H1 (cell line): ENCODE measurements at regions not wholly inside any gene's neighbourhood (a gene's known extent, or its start where the extent isn't known, plus 50 kb on each side); places are given as distances from the start of the nearest gene placed in this dataset.

Experiments used
- CTCF ChIA-PET: fragments of 300-600 bp; sonication (Branson Sonifier 250); formaldehyde crosslinking; loops from one replicate; lab custom pipeline; 2021; ENCODE audit not compliant: partially characterized antibody; lab: Charles Lee
- POLR2A ChIA-PET: fragments of 300-600 bp; sonication (Branson Sonifier 250); formaldehyde crosslinking; loops from one replicate; lab custom pipeline; 2021; ENCODE audit warnings: inconsistent platforms; ENCODE audit not compliant: partially characterized antibody; lab: Charles Lee
- DNase-seq, 2 experiments: peaks; one replicate each; pipeline versions ENCODE4 v3.0.0 to v3.0.0-alpha.2; 2010 to 2022; ENCODE audit warnings: low spot score in 2 of 2, low read depth in 1 of 2, mixed read lengths in 1 of 2
- FAIRE-seq: peaks from 2 replicates; lab custom pipeline; 2011; peaks lifted over from hg19 to GRCh38; lab: Jason Lieb, UNC
- H2AFZ ChIP-seq: 2 replicates; pipeline ENCODE4 v1.8.1; 2012; ENCODE audit warnings: low read length, inconsistent platforms
- H2AK5ac ChIP-seq: 2 replicates; pipeline ENCODE4 v1.6.1; 2013; ENCODE audit warnings: low read depth, low read length
- H2BK120ac ChIP-seq: replicated peaks from 2 replicates; pipeline ENCODE3; 2013; ENCODE audit warnings: low read depth, low read length, inconsistent platforms
- H2BK12ac ChIP-seq: 2 replicates; pipeline ENCODE4 v1.6.1; 2013; ENCODE audit warnings: low read depth, low read length
- H2BK15ac ChIP-seq: 2 replicates; pipeline ENCODE4 v1.6.1; 2013; ENCODE audit warnings: low read length
- H2BK20ac ChIP-seq: 2 replicates; pipeline ENCODE4 v1.6.1; 2013; ENCODE audit warnings: low read length
- H2BK5ac ChIP-seq: 2 replicates; pipeline ENCODE4 v1.6.1; 2013; ENCODE audit warnings: low read depth, low read length
- H3K14ac ChIP-seq: 2 replicates; pipeline ENCODE4 v1.6.1; 2013; ENCODE audit warnings: inconsistent platforms; ENCODE audit not compliant: insufficient read length
- H3K18ac ChIP-seq: 2 replicates; pipeline ENCODE4 v1.6.1; 2013; ENCODE audit warnings: low read length; ENCODE audit errors: extremely low read depth
- H3K23ac ChIP-seq: 2 replicates; pipeline ENCODE4 v1.6.1; 2013; ENCODE audit warnings: inconsistent platforms; ENCODE audit not compliant: insufficient read length
- H3K23me2 ChIP-seq: 2 replicates; pipeline ENCODE4 v1.6.1; 2013; ENCODE audit warnings: low read depth, low read length
- H3K27ac ChIP-seq: 2 replicates; pipeline ENCODE4 v1.6.1; 2011; ENCODE audit warnings: low read depth, low read length, inconsistent platforms
- H3K27me3 ChIP-seq, 4 experiments: replicated peaks in 1 of 4; 1 replicate in 1 of 4; 2 replicates in 3 of 4; pipeline versions ENCODE4 v1.6.1 to v1.8.1; 2011 to 2013; ENCODE audit warnings: low read length in 3 of 4, mild to moderate bottlenecking in 3 of 4, inconsistent platforms in 2 of 4, mixed read lengths in 2 of 4, moderate library complexity in 1 of 4; ENCODE audit not compliant: control insufficient read depth in 3 of 4, insufficient read depth in 3 of 4; ENCODE audit errors: extremely low read depth in 1 of 4
- H3K36me3 ChIP-seq, 4 experiments: 2 replicates each; pipeline versions ENCODE4 v1.6.1 to v1.8.1; 2011 to 2013; ENCODE audit warnings: mild to moderate bottlenecking in 4 of 4, low read length in 3 of 4, moderate library complexity in 2 of 4, control low read depth in 1 of 4, inconsistent platforms in 1 of 4; ENCODE audit not compliant: insufficient read depth in 4 of 4, control insufficient read depth in 2 of 4
- H3K4ac ChIP-seq: replicated peaks from 2 replicates; pipeline ENCODE3; 2013; ENCODE audit warnings: low read length, low read depth, mixed read lengths, inconsistent platforms; ENCODE audit not compliant: insufficient read length
- H3K4me1 ChIP-seq, 4 experiments: replicated peaks in 1 of 4; 1 replicate in 1 of 4; 2 replicates in 3 of 4; pipeline versions ENCODE4 v1.6.1 to v1.8.1; 2011 to 2013; ENCODE audit warnings: low read length in 3 of 4, inconsistent platforms in 2 of 4, mixed read lengths in 1 of 4; ENCODE audit not compliant: insufficient read depth in 4 of 4, control insufficient read depth in 3 of 4
- H3K4me2 ChIP-seq, 2 experiments: 2 replicates each; pipeline versions ENCODE4 v1.6.1 to v1.8.1; 2011 to 2013; ENCODE audit warnings: low read depth in 2 of 2, low read length in 2 of 2, control low read depth in 1 of 2, inconsistent platforms in 1 of 2, mild to moderate bottlenecking in 1 of 2; ENCODE audit not compliant: insufficient read depth in 1 of 2
- H3K4me3 ChIP-seq, 4 experiments: fragments of 200-600, 300-600 bp in 1 of 4; sonication (generic), shearing (Covaris generic), sonication (Bioruptor Twin) in 1 of 4; 2 replicates each; pipeline versions ENCODE4 v1.5.1 to v1.8.1; 2011 to 2016; ENCODE audit warnings: low read length in 4 of 4, low read depth in 3 of 4, control low read depth in 2 of 4, inconsistent platforms in 2 of 4, mild to moderate bottlenecking in 2 of 4, mixed read lengths in 1 of 4, moderate library complexity in 1 of 4; ENCODE audit not compliant: insufficient read depth in 2 of 4; ENCODE audit errors: extremely low read depth in 1 of 4
- H3K56ac ChIP-seq: replicated peaks from 2 replicates; pipeline ENCODE3; 2013; ENCODE audit warnings: low read depth, mild to moderate bottlenecking, mixed read lengths, low read length, inconsistent platforms; ENCODE audit not compliant: insufficient read length
- H3K79me1 ChIP-seq: 2 replicates; pipeline ENCODE4 v1.6.1; 2013; ENCODE audit warnings: low read depth, low read length, control low read depth
- H3K79me2 ChIP-seq, 2 experiments: 2 replicates each; pipeline versions ENCODE4 v1.6.1 to v1.8.1; 2012 to 2013; ENCODE audit warnings: low read length in 2 of 2, mild to moderate bottlenecking in 2 of 2, inconsistent platforms in 1 of 2; ENCODE audit not compliant: insufficient read depth in 2 of 2, control insufficient read depth in 1 of 2
- H3K9ac ChIP-seq, 4 experiments: replicated peaks in 1 of 4; 1 replicate in 1 of 4; 2 replicates in 3 of 4; pipeline versions ENCODE4 v1.6.1 to v1.8.1; 2011 to 2013; ENCODE audit warnings: low read depth in 3 of 4, low read length in 3 of 4, control low read depth in 2 of 4, mild to moderate bottlenecking in 2 of 4, moderate library complexity in 2 of 4, inconsistent platforms in 1 of 4; ENCODE audit errors: extremely low read depth in 1 of 4
- H3K9me3 ChIP-seq, 2 experiments: 2 replicates each; pipeline versions ENCODE4 v1.6.1 to v1.8.1; 2012 to 2013; ENCODE audit warnings: mild to moderate bottlenecking in 2 of 2, moderate library complexity in 2 of 2, control low read depth in 1 of 2, inconsistent platforms in 1 of 2, low read depth in 1 of 2, low read length in 1 of 2, mixed read lengths in 1 of 2; ENCODE audit not compliant: insufficient read depth in 2 of 2
- H4K20me1 ChIP-seq, 2 experiments: replicated peaks in 1 of 2; 2 replicates each; pipeline versions ENCODE3 to v1.8.1; 2011 to 2013; ENCODE audit warnings: inconsistent platforms in 2 of 2, low read length in 2 of 2, mild to moderate bottlenecking in 1 of 2; ENCODE audit not compliant: insufficient read depth in 2 of 2, control insufficient read depth in 1 of 2
- H4K5ac ChIP-seq: 2 replicates; pipeline ENCODE4 v1.6.1; 2013; ENCODE audit warnings: low read length, low read depth, mixed read lengths, inconsistent platforms; ENCODE audit not compliant: insufficient read length
- H4K8ac ChIP-seq: 2 replicates; pipeline ENCODE4 v1.8.0; 2013; ENCODE audit warnings: mild to moderate bottlenecking, moderate library complexity, low read length, inconsistent platforms; ENCODE audit not compliant: insufficient read depth; ENCODE audit errors: extremely low read depth
- H4K91ac ChIP-seq: replicated peaks from 2 replicates; pipeline ENCODE3; 2013; ENCODE audit warnings: low read length, mixed read lengths, inconsistent platforms; ENCODE audit not compliant: insufficient read length
- ASH2L ChIP-seq: fragments of 200-600, 300-600 bp; sonication (generic); IDR thresholded peaks from one replicate; pipeline ENCODE4 v1.7.1; 2017; ENCODE audit warnings: low read length
- BACH1 ChIP-seq: IDR thresholded peaks from 2 replicates; pipeline ENCODE4 v1.6.1; 2012; ENCODE audit warnings: low read length, improper control_type of control experiment
- BCL11A ChIP-seq, 2 experiments: IDR thresholded peaks; one replicate each; pipeline ENCODE4 v1.6.1; 2011; ENCODE audit warnings: low read depth in 2 of 2, low read length in 2 of 2, mild to moderate bottlenecking in 2 of 2
- EP300 ChIP-seq, 2 experiments: IDR thresholded peaks; 1 replicate in 1 of 2; 2 replicates in 1 of 2; pipeline ENCODE4 v1.6.1; 2011 to 2012; ENCODE audit warnings: low read depth in 2 of 2, low read length in 2 of 2, mild to moderate bottlenecking in 2 of 2, borderline replicate concordance in 1 of 2, inconsistent platforms in 1 of 2, moderate library complexity in 1 of 2
- JUND ChIP-seq: IDR thresholded peaks from 2 replicates; pipeline ENCODE4 v1.6.1; 2011; ENCODE audit warnings: mild to moderate bottlenecking, improper control_type of control experiment, low read length
- KDM5A ChIP-seq: fragments of 200-600 bp; IDR thresholded peaks from 2 replicates; pipeline ENCODE4 v1.7.1; 2012; ENCODE audit warnings: mild to moderate bottlenecking, low read length, inconsistent platforms, mixed read lengths
- MAFK ChIP-seq: IDR thresholded peaks from 2 replicates; pipeline ENCODE4 v1.6.1; 2012; ENCODE audit warnings: low read depth, mild to moderate bottlenecking, improper control_type of control experiment, low read length
- NANOG ChIP-seq: IDR thresholded peaks from 2 replicates; pipeline ENCODE4 v1.6.1; 2011; ENCODE audit warnings: low read length, low read depth, mild to moderate bottlenecking, inconsistent platforms; ENCODE audit not compliant: insufficient read depth, poor library complexity, severe bottlenecking
- RXRA ChIP-seq: IDR thresholded peaks from 2 replicates; pipeline ENCODE4 v1.6.1; 2011; ENCODE audit warnings: low read depth, mild to moderate bottlenecking, low read length, moderate library complexity; ENCODE audit not compliant: insufficient read depth
- SP4 ChIP-seq: IDR thresholded peaks from 2 replicates; pipeline ENCODE4 v1.6.1; 2012; ENCODE audit warnings: low read length, inconsistent platforms
- ZNF274 ChIP-seq: IDR thresholded peaks from 2 replicates; pipeline ENCODE4 v1.7.0; 2012; ENCODE audit warnings: low read length, borderline replicate concordance; ENCODE audit errors: extremely low read depth
- WGBS, 2 experiments: shearing (Covaris generic) in 1 of 2; methylation state at CpG; one replicate each; pipeline versions ENCODE4 v1.1.6 to v1.1.7; 2013 to 2015; ENCODE audit warnings: low lambda C conversion rate in 2 of 2, mixed read lengths in 2 of 2, inconsistent platforms in 1 of 2, low coverage in 1 of 2, missing lambda C conversion rate in 1 of 2; ENCODE audit not compliant: insufficient replicate concordance in 2 of 2, insufficient coverage in 1 of 2, insufficient read length in 1 of 2; ENCODE audit errors: extremely low coverage in 1 of 2, missing lambda C conversion rate in 1 of 2; 5-methylcytosine and 5-hydroxymethylcytosine counted together
- TF ChIP-seq, protein P1 (sequence below): IDR thresholded peaks from 2 replicates; pipeline ENCODE4 v1.6.1; 2011; ENCODE audit warnings: low read depth, mild to moderate bottlenecking, low read length; ENCODE audit not compliant: insufficient read depth
- TF ChIP-seq, protein P2 (sequence below): IDR thresholded peaks from 2 replicates; pipeline ENCODE4 v1.6.1; 2012; ENCODE audit warnings: low read length, inconsistent platforms

DNA sequence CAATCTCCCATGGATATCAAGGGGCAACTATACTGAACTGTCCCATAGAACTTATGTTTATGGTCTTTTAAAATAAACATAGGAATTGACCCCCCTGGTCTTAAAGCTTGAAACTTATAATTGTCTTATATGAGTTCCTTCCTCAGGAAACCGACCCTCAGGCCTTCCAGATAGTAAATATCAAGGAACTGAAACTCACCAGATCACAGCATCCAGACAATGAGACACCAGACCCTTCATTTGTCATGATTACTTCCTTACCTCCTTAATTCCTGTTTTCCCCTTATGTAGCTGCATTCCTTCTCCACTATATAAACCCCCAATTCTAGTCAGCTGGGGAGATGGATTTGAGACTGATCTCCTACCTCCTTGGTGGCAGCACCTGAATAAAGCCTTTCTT, 94.8 kb upstream of the GRPR start:
- H4K20me1 ChIP-seq = no peaks in the 10 kb centered on the region
- no peaks in the 10 kb centered on the region for H3K79me1 ChIP-seq
- FAIRE-seq (no peak), DNase-seq (no peak)
- H2BK12ac ChIP-seq = no peak overlapping the region
- no peak overlapping the region for H4K91ac ChIP-seq
- ChIA-PET CTCF (no interaction called here), POLR2A (interaction anchor here (0.9 to 1.1 kb wide), 2 partner anchors 10 to 22 kb away, joined by 3 to 4 read pairs; no protein-coding TSS in a partner anchor)
- H3K27me3 ChIP-seq = no peaks in the 10 kb centered on the region
- H2BK120ac ChIP-seq = no peak overlapping the region
- no peak overlapping the region for H3K56ac ChIP-seq
- no peaks in the 10 kb centered on the region for H3K4me1 ChIP-seq
- H2BK15ac ChIP-seq = no peak overlapping the region
- no peak overlapping the region for H3K4ac ChIP-seq
- no peak overlapping the region for H4K5ac ChIP-seq
- H3K4me3 ChIP-seq = no peak overlapping the region
- H2AFZ ChIP-seq = no peak overlapping the region
- H3K23me2 ChIP-seq = no peaks in the 10 kb centered on the region
- H3K36me3 ChIP-seq = no peaks in the 10 kb centered on the region
- H2AK5ac ChIP-seq = no peak overlapping the region
- H3K27ac ChIP-seq = no peak overlapping the region
- 100% methylated on average over 1 of the region's 1 CpG; no CpG with 5 or more reads in 1 of the 2 experiments for WGBS, 2 experiments
- H2BK5ac ChIP-seq = no peak overlapping the region
- H3K23ac ChIP-seq = no peak overlapping the region
- no peak overlapping the region for H2BK20ac ChIP-seq
- H3K4me2 ChIP-seq = no peak overlapping the region
- no peaks in the 10 kb centered on the region for H3K9me3 ChIP-seq
- H3K9ac ChIP-seq = no peak overlapping the region
- no peak overlapping the region for H4K8ac ChIP-seq
- no peak overlapping the region for H3K18ac ChIP-seq
- H3K14ac ChIP-seq = no peak overlapping the region
- H3K79me2 ChIP-seq = no peaks in the 10 kb centered on the region
- TF ChIP-seq KDM5A (no peak), ZNF274 (no peak), ASH2L (no peak), SP4 (no peak), MAFK (no peak), RXRA (no peak), JUND (no peak), NANOG (no peak), EP300 (IDR thresholded peaks at IDR 0.05; ENCODE audit: borderline replicate concordance in 1 of 2, low read depth in 2 of 2, low read length in 2 of 2) (no peak), BCL11A (IDR thresholded peaks at IDR 0.05; ENCODE audit: low read depth in 2 of 2, low read length in 2 of 2) (no peak), BACH1 (no peak)
- TF ChIP-seq, protein P1, sequence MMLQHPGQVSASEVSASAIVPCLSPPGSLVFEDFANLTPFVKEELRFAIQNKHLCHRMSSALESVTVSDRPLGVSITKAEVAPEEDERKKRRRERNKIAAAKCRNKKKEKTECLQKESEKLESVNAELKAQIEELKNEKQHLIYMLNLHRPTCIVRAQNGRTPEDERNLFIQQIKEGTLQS = no peak
- TF ChIP-seq, protein P2, sequence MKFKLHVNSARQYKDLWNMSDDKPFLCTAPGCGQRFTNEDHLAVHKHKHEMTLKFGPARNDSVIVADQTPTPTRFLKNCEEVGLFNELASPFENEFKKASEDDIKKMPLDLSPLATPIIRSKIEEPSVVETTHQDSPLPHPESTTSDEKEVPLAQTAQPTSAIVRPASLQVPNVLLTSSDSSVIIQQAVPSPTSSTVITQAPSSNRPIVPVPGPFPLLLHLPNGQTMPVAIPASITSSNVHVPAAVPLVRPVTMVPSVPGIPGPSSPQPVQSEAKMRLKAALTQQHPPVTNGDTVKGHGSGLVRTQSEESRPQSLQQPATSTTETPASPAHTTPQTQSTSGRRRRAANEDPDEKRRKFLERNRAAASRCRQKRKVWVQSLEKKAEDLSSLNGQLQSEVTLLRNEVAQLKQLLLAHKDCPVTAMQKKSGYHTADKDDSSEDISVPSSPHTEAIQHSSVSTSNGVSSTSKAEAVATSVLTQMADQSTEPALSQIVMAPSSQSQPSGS = no peak
